Mucosa of descending colon (tissue), 3 donors: ENCODE measurements at regions not wholly inside any gene's neighbourhood (a gene's known extent, or its start where the extent isn't known, plus 50 kb on each side); places are given as distances from the start of the nearest gene placed in this dataset.

ENCODE experiments used
- ATAC-seq: fragments of 200-7000 bp; cut with Tn5 transposase; one replicate; pipeline ENCODE4 v1.9.1; 2020; ENCODE audit warnings: mild to moderate bottlenecking, moderate library complexity
- DNase-seq, 3 donors: peaks; one replicate each; pipeline ENCODE4 v3.0.0-alpha.2; 2020
- H3K36me3 ChIP-seq: fragments of 200-600 bp; one replicate; pipeline ENCODE4 v1.8.0; 2021; ENCODE audit warnings: low read depth, mild to moderate bottlenecking
- H3K4me1 ChIP-seq: fragments of 200-600 bp; one replicate; pipeline ENCODE4 v1.8.0; 2021; ENCODE audit warnings: low read depth, mild to moderate bottlenecking
- H3K4me3 ChIP-seq: fragments of 200-600 bp; one replicate; pipeline ENCODE4 v1.8.0; 2021; ENCODE audit warnings: mild to moderate bottlenecking
- H3K9me3 ChIP-seq: fragments of 200-600 bp; one replicate; pipeline ENCODE4 v1.8.0; 2021; ENCODE audit warnings: mild to moderate bottlenecking
- CTCF ChIP-seq: fragments of 200-600 bp; IDR thresholded peaks from one replicate; pipeline ENCODE4 v1.8.0; 2022; ENCODE audit warnings: antibody characterized with exemption, mild to moderate bottlenecking
- intact Hi-C, 2 donors: fragments of 100-400 bp; cut with DNase I in 1 of 2; cut with micrococcal nuclease in 1 of 2; formaldehyde crosslinking; loops; one replicate each; pipeline versions ENCODE4 v1.11.0 to v1.11.1; 2022; cut with DNase I, micrococcal nuclease
- donor health status: DM: no; HTN: no; CAD: no; lungs with moderate emphysema.
- donor health status: DM: no; HTN: no; CAD: no.
- donor health status: DM: no; HTN: yes; CAD: no.

GRCh38 chr4:156401371-156401770 is 447.7 kb upstream of the CTSO start:
- DNase-seq: no peak
- ATAC-seq: no peak
- H3K36me3 ChIP-seq: no peaks in the 10 kb centered on the region
- H3K9me3 ChIP-seq: peaks cover 7% of the 10 kb centered on the region
- H3K4me1 ChIP-seq: no peaks in the 10 kb centered on the region
- H3K4me3 ChIP-seq: no peak overlapping the region
- TF ChIP-seq CTCF: no peak
- intact Hi-C loops: no loop called here

GRCh38 chr4:156396534-156396933 is 442.9 kb upstream of the CTSO start:
- Histone ChIP-seq H3K4me1 (no peaks in the 10 kb centered on the region), H3K4me3 (no peak overlapping the region), H3K36me3 (no peaks in the 10 kb centered on the region), H3K9me3 (no peaks in the 10 kb centered on the region)
- TF ChIP-seq CTCF: no peak
- DNase-seq: no peak
- no peak for ATAC-seq
- intact Hi-C loops: no loop called here

DNA sequence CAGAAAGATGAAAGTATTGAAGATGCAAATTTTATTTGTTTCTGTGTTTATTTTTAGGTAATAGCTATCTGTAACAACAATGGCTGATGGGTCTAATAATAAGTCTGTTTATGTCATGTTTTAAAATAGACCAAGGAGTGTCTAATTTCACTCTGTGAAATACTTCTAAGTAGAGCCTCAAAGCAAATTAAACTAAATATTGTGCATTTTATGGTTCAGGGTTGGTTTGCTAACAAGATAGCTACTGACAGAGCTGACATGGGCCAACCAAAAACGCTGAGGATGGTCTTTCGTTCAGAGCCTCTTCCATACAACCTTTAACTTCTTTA is 437.6 kb upstream of the CTSO start:
- Histone ChIP-seq H3K4me1 (no peaks in the 10 kb centered on the region), H3K9me3 (no peaks in the 10 kb centered on the region), H3K4me3 (no peak overlapping the region), H3K36me3 (no peaks in the 10 kb centered on the region)
- no peak for ATAC-seq
- intact Hi-C loops: no loop called here
- DNase-seq: no peak
- no peak for TF ChIP-seq CTCF

DNA sequence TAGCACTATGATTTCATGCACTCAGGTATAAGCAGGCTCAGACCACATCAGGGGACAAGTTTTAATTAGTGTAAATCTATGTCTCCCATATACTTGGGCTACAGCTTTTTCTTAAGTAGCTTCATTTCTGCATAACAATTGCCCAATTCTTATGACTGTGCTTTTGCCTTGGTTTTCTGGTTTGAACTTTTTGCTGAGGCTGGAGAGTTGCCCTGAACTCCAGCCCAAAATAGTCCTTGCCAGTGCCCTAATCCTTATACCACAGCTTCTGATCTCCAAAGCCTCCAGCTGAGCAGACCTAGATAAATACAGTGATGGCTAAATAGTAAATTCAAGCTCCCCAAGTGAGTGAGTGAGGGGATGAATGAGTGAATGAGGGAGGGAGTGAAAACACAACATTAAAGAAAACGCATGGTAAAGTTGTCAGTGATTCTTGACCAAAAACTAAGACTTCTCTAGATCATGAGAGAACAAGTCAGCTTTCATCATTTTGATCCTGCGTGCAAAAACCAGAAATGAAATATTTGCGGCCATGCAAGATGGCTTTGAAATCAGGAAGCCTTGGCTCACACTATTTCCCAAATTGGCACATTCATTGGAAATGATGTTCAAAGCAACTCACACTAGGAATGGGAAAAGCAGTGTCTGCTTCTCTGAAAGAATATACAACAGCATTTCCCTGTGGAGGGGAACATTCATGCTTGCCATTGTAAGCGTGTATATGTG is 437.1 kb upstream of the CTSO start:
- no peak for ATAC-seq
- no peak for DNase-seq
- no peak overlapping the region for H3K4me3 ChIP-seq
- H3K36me3 ChIP-seq: no peaks in the 10 kb centered on the region
- no peaks in the 10 kb centered on the region for H3K9me3 ChIP-seq
- TF ChIP-seq CTCF: no peak
- H3K4me1 ChIP-seq: no peaks in the 10 kb centered on the region
- intact Hi-C loops: no loop called here

- H3K9me3 ChIP-seq: no peaks in the 10 kb centered on the region
- no peaks in the 10 kb centered on the region for H3K4me1 ChIP-seq
- DNase-seq (no peak), ATAC-seq (no peak)
- no peak for TF ChIP-seq CTCF
- no peak overlapping the region for H3K4me3 ChIP-seq
- H3K36me3 ChIP-seq: no peaks in the 10 kb centered on the region
- intact Hi-C loops: no loop called here
Measured at GRCh38 chr4:156388826-156389225, 435.2 kb upstream of the CTSO start.
